SK-N-MC (cell line): ENCODE measurements at regions not wholly inside any gene's neighbourhood (a gene's known extent, or its start where the extent isn't known, plus 50 kb on each side); places are given as distances from the start of the nearest gene placed in this dataset.

Experiments used
- EZH2 ChIP-seq: fragments of 200-600 bp; sonication (generic); IDR thresholded peaks from one replicate; pipeline ENCODE4 v1.6.1; 2017; ENCODE audit warnings: antibody characterized with exemption
- POLR2AphosphoS5 ChIP-seq: IDR thresholded peaks from 2 replicates; pipeline ENCODE4 v1.6.1; 2012; ENCODE audit warnings: mild to moderate bottlenecking, low read depth, low read length, borderline replicate concordance

- TF ChIP-seq EZH2: no peak
- no peak for TF ChIP-seq POLR2AphosphoS5
Observed at GRCh38 chr10:65213170-65213569, 1692.0 kb downstream of the REEP3 start.
